ENCODE measurements at regions not wholly inside any gene's neighbourhood (a gene's known extent, or its start where the extent isn't known, plus 50 kb on each side); places are given as distances from the start of the nearest gene placed in this dataset.

DNA sequence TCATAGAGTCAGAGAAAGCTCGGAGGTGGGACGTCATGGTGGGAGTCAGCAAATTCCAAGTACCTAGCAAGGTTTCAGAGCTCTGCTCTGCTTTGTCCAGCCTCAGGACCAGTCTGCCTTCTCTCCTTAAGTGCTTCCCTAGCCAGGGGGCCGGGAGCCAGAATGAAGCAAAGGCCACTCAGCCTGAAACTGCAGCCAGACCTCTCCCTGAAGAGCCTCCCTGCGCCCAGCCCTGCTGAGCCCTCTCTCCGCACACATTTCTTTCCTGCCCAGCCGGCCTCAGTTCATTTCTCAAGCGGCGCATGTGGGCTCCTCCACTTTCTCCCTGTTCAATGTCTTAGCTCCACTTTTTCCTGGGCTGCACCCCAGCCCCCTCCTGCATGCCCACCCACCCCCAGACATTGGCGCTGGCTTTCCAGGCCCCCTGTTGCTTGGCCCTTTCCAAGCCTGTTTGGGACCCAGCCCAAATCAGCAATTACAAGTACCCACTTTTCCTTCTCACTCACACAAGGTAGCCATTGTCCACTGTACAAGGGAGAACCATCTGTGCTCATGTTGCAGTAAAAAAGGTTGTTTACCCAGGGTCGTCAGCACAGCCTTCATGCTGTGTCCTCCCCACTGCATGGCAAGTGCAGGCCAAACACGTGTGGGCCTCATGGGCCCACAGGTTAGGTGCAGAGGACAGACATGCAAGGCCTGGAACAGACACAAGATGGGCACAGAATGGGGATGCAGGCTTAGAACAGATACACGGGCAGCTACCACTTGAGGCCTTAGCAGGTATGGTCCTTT, 147.1 kb downstream of the MRPL14 start (continued):
- TF ChIP-seq, protein P1, sequence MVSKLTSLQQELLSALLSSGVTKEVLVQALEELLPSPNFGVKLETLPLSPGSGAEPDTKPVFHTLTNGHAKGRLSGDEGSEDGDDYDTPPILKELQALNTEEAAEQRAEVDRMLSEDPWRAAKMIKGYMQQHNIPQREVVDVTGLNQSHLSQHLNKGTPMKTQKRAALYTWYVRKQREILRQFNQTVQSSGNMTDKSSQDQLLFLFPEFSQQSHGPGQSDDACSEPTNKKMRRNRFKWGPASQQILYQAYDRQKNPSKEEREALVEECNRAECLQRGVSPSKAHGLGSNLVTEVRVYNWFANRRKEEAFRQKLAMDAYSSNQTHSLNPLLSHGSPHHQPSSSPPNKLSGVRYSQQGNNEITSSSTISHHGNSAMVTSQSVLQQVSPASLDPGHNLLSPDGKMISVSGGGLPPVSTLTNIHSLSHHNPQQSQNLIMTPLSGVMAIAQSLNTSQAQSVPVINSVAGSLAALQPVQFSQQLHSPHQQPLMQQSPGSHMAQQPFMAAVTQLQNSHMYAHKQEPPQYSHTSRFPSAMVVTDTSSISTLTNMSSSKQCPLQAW (CRISPR knock-in tag; IDR thresholded peaks at IDR 0.05): no peak
- TF ChIP-seq ZNF766 (CRISPR knock-in tag; IDR thresholded peaks at IDR 0.05; ENCODE audit: borderline replicate concordance): no peak
- TF ChIP-seq NKX3-1 (CRISPR knock-in tag; IDR thresholded peaks at IDR 0.05): no peak
- TF ChIP-seq FOXA3 (CRISPR knock-in tag; IDR thresholded peaks at IDR 0.05): peak; percentile 70
- TF ChIP-seq, protein P2, sequence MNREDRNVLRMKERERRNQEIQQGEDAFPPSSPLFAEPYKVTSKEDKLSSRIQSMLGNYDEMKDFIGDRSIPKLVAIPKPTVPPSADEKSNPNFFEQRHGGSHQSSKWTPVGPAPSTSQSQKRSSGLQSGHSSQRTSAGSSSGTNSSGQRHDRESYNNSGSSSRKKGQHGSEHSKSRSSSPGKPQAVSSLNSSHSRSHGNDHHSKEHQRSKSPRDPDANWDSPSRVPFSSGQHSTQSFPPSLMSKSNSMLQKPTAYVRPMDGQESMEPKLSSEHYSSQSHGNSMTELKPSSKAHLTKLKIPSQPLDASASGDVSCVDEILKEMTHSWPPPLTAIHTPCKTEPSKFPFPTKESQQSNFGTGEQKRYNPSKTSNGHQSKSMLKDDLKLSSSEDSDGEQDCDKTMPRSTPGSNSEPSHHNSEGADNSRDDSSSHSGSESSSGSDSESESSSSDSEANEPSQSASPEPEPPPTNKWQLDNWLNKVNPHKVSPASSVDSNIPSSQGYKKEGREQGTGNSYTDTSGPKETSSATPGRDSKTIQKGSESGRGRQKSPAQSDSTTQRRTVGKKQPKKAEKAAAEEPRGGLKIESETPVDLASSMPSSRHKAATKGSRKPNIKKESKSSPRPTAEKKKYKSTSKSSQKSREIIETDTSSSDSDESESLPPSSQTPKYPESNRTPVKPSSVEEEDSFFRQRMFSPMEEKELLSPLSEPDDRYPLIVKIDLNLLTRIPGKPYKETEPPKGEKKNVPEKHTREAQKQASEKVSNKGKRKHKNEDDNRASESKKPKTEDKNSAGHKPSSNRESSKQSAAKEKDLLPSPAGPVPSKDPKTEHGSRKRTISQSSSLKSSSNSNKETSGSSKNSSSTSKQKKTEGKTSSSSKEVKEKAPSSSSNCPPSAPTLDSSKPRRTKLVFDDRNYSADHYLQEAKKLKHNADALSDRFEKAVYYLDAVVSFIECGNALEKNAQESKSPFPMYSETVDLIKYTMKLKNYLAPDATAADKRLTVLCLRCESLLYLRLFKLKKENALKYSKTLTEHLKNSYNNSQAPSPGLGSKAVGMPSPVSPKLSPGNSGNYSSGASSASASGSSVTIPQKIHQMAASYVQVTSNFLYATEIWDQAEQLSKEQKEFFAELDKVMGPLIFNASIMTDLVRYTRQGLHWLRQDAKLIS (CRISPR knock-in tag; IDR thresholded peaks at IDR 0.05): no peak
- TF ChIP-seq, protein P3, sequence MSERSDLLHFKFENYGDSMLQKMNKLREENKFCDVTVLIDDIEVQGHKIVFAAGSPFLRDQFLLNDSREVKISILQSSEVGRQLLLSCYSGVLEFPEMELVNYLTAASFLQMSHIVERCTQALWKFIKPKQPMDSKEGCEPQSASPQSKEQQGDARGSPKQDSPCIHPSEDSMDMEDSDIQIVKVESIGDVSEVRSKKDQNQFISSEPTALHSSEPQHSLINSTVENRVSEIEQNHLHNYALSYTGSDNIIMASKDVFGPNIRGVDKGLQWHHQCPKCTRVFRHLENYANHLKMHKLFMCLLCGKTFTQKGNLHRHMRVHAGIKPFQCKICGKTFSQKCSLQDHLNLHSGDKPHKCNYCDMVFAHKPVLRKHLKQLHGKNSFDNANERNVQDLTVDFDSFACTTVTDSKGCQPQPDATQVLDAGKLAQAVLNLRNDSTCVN (CRISPR knock-in tag; IDR thresholded peaks at IDR 0.05; ENCODE audit: borderline replicate concordance): 0 out of 2 replicates have a peak, but pooled peaks have one; percentile 36
- TF ChIP-seq NRL (CRISPR knock-in tag; IDR thresholded peaks at IDR 0.05; ENCODE audit: borderline replicate concordance): no peak
- TF ChIP-seq, protein P4, sequence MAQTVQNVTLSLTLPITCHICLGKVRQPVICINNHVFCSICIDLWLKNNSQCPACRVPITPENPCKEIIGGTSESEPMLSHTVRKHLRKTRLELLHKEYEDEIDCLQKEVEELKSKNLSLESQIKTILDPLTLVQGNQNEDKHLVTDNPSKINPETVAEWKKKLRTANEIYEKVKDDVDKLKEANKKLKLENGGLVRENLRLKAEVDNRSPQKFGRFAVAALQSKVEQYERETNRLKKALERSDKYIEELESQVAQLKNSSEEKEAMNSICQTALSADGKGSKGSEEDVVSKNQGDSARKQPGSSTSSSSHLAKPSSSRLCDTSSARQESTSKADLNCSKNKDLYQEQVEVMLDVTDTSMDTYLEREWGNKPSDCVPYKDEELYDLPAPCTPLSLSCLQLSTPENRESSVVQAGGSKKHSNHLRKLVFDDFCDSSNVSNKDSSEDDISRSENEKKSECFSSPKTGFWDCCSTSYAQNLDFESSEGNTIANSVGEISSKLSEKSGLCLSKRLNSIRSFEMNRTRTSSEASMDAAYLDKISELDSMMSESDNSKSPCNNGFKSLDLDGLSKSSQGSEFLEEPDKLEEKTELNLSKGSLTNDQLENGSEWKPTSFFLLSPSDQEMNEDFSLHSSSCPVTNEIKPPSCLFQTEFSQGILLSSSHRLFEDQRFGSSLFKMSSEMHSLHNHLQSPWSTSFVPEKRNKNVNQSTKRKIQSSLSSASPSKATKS (CRISPR knock-in tag; IDR thresholded peaks at IDR 0.05): no peak
